ENCODE measurements at regions not wholly inside any gene's neighbourhood (a gene's known extent, or its start where the extent isn't known, plus 50 kb on each side); places are given as distances from the start of the nearest gene placed in this dataset.

DNA sequence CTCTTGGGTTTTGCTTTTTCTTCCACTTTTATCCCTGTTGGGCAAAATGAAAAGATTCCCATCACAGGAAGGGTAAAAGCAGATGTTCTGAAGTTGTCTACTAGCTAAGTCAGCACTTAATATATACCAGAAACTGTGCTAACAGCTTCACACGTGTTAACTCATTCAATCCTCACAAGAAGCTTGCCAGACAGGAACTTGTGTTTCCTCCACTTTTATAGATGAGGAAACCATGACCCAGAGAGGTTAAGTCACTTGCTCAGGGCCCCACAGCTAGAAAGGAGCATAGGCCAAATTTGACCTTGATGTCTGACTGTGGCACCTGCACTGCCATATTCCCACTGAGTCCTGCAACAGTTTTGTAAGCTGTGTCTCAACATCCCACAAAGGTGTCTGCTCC lies 76.8 kb upstream of the EPC2 start:
- DNase-seq = no peak

DNA sequence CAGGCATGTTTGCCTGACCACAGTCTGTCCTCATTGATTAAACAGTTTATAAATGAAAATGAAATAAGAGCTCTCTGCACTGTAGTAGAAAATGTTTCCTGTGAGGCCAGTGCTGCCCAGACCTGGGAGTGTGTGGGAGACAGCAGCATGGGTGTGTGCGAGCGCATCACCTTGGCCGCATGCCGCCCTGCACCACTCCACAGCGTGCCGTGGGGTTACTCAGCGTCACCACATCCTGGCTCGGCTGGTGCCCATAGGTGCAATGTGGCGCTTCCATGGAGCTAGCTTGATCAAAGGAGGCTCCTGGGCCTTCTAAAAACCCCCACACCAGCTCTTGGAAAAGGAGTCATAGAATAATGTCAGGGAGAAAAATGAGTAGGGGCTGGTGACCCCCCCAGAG lies 76.0 kb upstream of the EPC2 start:
- DNase-seq = no peak

DNA sequence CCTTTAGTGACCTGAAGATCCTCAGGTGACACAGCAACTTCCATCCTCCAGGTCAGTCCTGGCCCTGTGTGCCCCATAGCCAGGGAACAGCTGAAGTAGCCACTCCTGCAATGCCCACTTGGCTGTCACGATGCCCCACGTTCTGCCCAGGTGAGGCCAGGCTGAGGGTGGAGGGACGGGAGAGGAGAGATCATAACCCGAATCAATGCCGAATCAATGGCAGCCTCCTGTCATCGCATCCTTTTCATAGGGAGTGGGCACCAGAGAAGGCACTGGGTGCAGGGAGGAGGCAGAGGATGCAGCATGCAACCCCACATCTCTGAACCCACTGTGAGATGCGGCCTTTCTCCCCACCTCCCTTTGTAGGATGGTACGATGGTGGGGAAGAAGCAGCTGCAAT lies 75.3 kb upstream of the EPC2 start:
- DNase-seq = no peak

DNA sequence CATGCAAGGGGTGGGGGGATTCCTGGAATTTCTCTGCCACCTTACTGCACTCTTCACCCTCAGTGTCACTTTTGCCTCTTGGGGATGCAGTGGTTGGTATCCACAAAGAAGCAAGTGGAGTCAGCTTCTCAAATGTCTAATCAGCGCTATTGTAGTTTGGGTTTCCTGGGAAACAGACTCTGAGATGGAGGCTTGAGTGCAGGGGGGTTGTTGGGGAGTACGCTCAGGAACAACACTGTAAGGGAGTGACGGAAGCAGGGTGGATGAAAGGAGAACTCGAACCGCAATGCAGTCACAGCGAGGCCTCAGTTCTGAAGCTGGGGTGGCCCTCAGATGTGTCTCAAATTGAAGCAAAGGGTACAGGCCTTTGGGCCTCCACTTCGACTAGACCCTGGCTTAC lies 73.6 kb upstream of the EPC2 start:
- no peak for DNase-seq

DNA sequence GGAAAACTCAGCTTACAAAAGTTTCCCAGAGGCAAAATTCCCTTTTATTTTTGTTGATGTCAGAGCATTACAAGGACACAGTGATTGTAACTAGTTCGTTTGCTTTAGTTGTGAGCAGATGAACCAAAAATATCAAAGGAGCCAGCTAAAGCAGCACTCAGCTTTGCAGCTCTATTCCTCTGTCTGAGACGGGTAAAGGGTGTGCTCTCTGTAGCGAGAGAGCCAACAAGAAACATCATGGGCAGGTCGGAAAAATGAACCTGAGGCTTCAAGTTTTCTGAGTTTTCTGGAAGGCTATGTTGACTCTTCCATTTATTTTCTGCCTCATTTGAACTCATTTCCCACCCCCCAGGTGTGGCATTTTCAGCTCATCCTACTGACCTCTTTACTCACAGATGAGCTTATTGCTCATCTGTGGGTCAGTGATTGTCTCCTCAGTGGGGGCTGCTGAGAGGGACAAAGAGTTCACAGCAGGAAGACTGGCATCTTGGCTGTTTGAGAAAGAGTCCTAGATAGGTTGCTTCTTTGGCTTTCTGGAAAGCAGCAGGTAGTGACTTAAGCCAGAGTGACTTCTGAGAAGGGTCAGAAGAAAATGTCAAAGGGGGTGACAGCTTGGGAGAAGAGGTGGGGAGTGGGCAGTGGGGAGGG lies 66.6 kb upstream of the EPC2 start:
- DNase-seq = no peak

DNA sequence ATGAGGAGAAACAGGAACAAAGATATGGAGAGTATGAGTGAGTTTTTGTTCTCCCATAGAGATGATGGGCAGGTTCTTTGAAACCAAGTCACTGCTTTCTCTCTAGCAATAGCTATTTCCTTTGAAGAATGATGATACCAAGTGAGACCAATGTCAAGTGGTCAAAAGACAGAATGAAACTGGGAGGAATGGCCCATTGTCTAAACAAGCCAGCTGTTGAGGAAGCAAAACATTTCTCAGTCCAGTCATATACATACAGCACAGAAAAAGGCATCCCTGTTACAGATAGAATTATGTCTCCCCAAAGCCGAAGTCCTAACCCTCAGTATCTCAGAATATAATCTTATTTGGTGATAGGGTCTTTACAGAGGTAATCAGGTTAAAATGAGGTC lies 66.1 kb upstream of the EPC2 start:
- no peak for DNase-seq

DNA sequence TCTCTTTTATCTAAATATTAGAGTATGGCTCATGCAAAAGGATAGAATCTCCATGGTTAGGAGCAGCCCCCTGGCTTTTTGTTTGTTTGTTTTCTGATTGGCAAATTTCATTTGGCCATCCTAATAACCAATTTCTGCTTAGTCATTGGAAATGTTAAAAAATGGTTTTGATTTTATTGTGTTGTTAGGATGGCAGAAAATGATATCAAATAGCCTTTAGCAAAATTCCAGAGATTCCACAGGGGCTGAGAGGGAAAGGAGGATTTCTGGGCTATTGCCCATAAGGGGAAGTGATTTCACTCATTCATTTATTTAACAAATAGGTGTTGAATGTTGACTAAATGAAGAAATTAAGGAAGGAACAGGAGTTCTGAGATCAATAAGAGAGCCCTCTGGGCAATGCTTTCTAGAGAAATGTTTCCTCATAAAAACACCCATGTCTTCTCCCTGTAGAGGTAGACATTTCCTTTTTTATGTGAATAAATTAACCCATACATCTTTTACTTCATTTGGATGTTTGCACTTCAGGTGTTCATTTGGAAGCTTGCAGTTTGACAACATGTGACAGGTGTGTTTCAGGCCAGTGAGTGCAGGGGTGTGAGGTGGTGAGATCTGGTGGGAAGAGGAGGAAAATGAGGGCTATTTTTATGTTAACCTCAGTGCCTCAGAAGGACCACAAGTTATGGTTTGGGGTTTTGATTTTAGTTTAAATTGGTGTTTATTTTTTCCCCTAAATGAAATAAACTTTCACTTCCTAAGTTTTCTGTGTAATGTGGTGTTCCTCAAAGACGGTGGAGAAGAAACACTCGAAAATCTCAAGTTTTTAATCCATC lies 61.7 kb upstream of the EPC2 start:
- no peak for DNase-seq

DNA sequence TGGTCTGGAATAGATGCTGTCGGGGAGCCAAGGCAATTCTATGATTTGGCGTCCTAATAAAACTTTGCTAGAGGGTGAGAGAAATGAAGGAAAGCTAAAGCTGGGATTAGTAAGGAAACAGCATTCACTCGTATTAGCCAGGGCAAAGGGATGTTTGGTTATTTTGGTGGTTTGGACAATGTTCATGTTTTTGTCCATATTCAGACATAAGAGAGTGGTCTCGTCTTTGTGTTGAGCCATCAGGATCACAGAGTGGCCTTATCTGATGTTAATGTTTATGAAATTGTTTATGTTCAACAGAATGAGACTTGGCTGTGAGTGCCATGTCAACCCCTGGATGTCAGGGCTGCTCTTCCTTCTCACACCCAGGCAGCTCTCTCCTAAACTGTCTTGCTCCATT lies 58.9 kb upstream of the EPC2 start:
- no peak for DNase-seq

DNA sequence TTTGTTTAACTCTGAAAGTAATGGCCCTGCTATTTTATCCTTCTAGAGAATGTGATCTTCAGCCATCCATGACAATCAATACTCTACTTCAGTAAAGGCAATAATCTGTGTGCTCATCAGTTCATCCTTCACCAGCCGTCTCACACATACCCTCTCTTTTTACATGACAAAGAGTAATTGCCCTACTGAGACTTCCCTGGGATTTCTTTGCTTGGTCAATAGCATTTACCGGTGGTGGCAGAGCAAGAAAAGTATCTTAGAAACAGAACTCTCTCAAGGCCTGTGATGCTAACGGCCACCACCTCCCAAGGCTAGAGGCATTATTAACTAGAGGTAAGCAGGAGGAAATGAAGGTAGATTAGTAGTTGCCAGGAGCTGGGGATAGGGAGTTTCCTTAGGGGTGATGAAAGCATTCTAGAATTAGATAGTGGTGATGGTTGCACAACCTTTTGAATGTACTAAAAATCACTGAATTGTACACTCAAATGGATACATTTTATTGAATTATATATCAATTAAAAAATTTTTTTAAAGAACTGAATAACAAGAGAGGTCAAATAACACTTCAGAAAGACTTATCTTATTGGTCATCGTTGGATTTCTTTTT lies 57.9 kb upstream of the EPC2 start:
- DNase-seq = no peak

DNA sequence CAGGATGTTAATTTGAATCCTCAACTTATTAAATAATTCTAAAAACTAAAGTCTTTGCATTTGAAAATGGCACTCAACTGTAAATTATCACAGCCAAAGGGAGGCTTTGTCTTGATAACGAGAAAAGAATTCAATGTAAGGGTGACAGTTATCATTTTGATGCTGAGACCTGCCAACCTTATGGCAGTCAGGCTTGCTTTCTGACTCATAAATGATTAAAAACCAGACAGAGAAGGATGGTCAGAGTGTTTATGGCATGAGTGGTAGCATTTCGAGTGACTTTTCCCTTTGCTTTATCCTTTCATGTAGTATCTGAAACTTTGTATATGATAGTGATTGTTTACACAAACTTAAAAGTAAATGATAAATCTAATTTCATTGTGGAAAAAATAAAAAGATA lies 53.9 kb upstream of the EPC2 start:
- no peak for DNase-seq

DNA sequence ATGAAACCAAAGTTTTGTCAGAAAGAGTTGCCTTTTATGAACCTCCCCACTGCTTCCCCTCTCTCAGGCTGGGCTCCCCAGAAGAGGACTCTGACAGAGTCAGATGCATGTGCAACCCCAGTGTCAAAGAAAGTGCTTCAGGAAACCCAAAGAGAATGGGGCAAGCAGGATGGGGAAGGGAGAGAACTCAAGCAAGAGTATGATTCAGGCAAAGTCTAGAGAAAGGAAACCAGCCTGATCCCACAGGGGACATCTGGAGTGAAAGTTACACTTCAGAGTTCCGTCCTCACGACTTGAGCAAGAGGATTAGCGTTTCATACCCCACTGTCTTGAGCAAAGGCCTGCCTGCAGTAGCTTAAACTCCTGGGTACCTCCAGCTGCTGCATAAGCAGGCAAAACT lies 51.8 kb upstream of the EPC2 start:
- no peak for DNase-seq

DNA sequence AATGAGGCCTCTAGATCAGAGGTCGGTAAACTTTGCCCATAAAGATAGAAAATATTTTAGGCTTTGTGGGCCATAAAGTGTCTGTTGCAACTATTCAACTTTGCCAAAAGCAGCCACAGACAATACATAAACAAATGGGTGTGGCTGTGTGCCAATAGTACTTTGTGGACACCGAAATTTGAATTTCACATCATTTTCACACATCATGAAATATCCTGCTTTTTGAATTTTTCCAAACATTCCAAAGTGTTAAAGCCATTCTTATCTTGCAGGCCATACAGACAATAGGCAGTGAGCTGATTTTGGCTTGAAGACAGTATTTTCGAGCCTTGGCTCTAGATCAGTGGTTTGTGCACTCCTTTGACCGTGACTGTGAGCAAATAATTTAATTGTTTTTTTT lies 51.1 kb upstream of the EPC2 start:
- DNase-seq = peak; percentile 42

DNA sequence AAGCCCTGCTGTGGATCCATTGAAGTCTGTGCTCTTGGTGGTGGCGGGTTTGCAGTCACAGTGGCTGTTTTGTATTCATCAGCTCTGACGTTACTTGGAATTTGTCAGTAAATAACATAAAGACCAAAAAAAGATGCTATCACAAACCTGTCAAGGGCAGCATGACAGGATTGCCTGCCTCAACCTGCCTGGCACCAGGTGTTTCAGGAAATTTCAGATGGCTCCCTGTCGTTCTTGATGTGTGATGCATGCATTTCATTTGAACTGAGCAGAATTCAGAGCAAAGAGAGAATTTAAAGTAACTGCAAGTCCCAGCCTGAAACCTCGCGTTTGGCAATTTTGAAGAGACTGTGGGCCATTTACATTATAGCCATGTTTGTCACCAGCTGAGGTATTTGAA lies 50.3 kb upstream of the EPC2 start:
- peak; percentile 77 for DNase-seq

Data from NCI-H345 (cell line).